HepG2 (cell line): ENCODE measurements at regions not wholly inside any gene's neighbourhood (a gene's known extent, or its start where the extent isn't known, plus 50 kb on each side); places are given as distances from the start of the nearest gene placed in this dataset.

Source experiments
- ATAC-seq: fragments of 200-7000 bp; cut with Tn5 transposase; 3 replicates; pipeline ENCODE4 v1.9.1; 2020; ENCODE audit warnings: mild to moderate bottlenecking, moderate library complexity
- BruUV-seq: library from RNA; stranded (reverse); fragments of 400-500 nt; replicated peaks from 2 replicates; lab custom pipeline; 2021; lab: Mats Ljungman, UMichigan
- CTCF ChIA-PET: fragments of 300-600 bp; formaldehyde crosslinking; extraction: SDS; loops from one replicate; lab custom pipeline; 2021; ENCODE audit warnings: low total read pairs, inconsistent platforms, low intra/inter-chr PET ratio; lab: Yijun Ruan, JAX
- POLR2A ChIA-PET: fragments of 350-600 bp; sonication (Branson Sonifier 250); formaldehyde crosslinking; loops from one replicate; lab custom pipeline; 2020; ENCODE audit warnings: antibody characterized with exemption, inconsistent platforms; lab: Yijun Ruan, JAX
- DNase-seq: peaks from one replicate; pipeline ENCODE4 v3.0.0-alpha.2; 2015; ENCODE audit warnings: low spot score
- FAIRE-seq: peaks from 3 replicates; lab custom pipeline; 2011; peaks lifted over from hg19 to GRCh38; lab: Jason Lieb, UNC
- H2AFZ ChIP-seq: one replicate; pipeline ENCODE4 v1.6.1; 2011; ENCODE audit warnings: low read length, inconsistent platforms
- H3K27ac ChIP-seq: fragments of 300-600 bp; 3 replicates; pipeline ENCODE4 v1.8.0; 2011; ENCODE audit warnings: mixed run types, mild to moderate bottlenecking, mixed read lengths, low read length, inconsistent platforms; ENCODE audit not compliant: insufficient read depth; ENCODE audit errors: extremely low read length
- H3K27me3 ChIP-seq, 2 experiments: fragments of 200-600 bp in 1 of 2; 2 replicates in 1 of 2; 3 replicates in 1 of 2; pipeline versions ENCODE4 v1.6.0 to v1.8.0; 2011; ENCODE audit warnings: low read length in 2 of 2, mild to moderate bottlenecking in 2 of 2, moderate library complexity in 2 of 2, inconsistent platforms in 1 of 2; ENCODE audit not compliant: insufficient read depth in 2 of 2, control insufficient read depth in 1 of 2
- H3K36me3 ChIP-seq, 2 experiments: fragments of 200-600 bp in 1 of 2; replicated peaks in 1 of 2; 2 replicates in 1 of 2; 3 replicates in 1 of 2; pipeline versions ENCODE4 v1.5.1 to v1.8.0; 2011; ENCODE audit warnings: low read length in 2 of 2, inconsistent platforms in 1 of 2; ENCODE audit not compliant: insufficient read depth in 2 of 2, control insufficient read depth in 1 of 2
- H3K4me1 ChIP-seq: 2 replicates; pipeline ENCODE4 v1.5.1; 2012; ENCODE audit warnings: low read length, inconsistent platforms; ENCODE audit not compliant: insufficient read depth
- H3K4me2 ChIP-seq: 2 replicates; pipeline ENCODE4 v1.6.0; 2011; ENCODE audit warnings: low read depth, low read length, inconsistent platforms
- H3K4me3 ChIP-seq, 3 experiments: fragments of 200-600 bp in 1 of 3; sonication (generic), shearing (Covaris generic) in 1 of 3; replicated peaks in 1 of 3; 2 replicates each; pipeline ENCODE4 v1.5.1; 2011 to 2016; ENCODE audit warnings: low read length in 3 of 3, inconsistent platforms in 2 of 3, low read depth in 2 of 3, mild to moderate bottlenecking in 2 of 3, control low read depth in 1 of 3, mixed read lengths in 1 of 3; ENCODE audit not compliant: insufficient read depth in 1 of 3
- H3K79me2 ChIP-seq: one replicate; pipeline ENCODE4 v1.6.1; 2011; ENCODE audit warnings: low read length, inconsistent platforms; ENCODE audit not compliant: insufficient read depth
- H3K9ac ChIP-seq: 2 replicates; pipeline ENCODE4 v1.6.0; 2011; ENCODE audit warnings: mild to moderate bottlenecking, low read depth, low read length, inconsistent platforms; ENCODE audit not compliant: insufficient read depth
- H3K9me3 ChIP-seq: 2 replicates; pipeline ENCODE4 v1.5.1; 2012; ENCODE audit warnings: mild to moderate bottlenecking, low read length
- H4K20me1 ChIP-seq: 2 replicates; pipeline ENCODE4 v1.6.0; 2011; ENCODE audit warnings: inconsistent platforms, mild to moderate bottlenecking, low read length, moderate library complexity; ENCODE audit not compliant: insufficient read depth
- FOXA1 ChIP-seq, 2 experiments: fragments of 450-650 bp in 1 of 2; sonication (generic) in 1 of 2; formaldehyde crosslinking in 1 of 2; IDR thresholded peaks; 2 replicates each; pipeline versions ENCODE4 v1.4.0 to v1.6.1; 2016 to 2020; ENCODE audit warnings: missing genetic modification reagents in 1 of 2
- GMEB2 ChIP-seq: IDR thresholded peaks from 2 replicates; pipeline ENCODE4 v1.6.1; 2016; ENCODE audit warnings: missing biosample characterization, missing genetic modification reagents, low read depth
- NPAS2 ChIP-seq: sonication (generic); formaldehyde crosslinking; IDR thresholded peaks from 2 replicates; pipeline ENCODE4 v1.8.0; 2022; ENCODE audit warnings: mild to moderate bottlenecking, missing genetic modification reagents, borderline replicate concordance
- SMAD3 ChIP-seq: sonication (generic); formaldehyde crosslinking; IDR thresholded peaks from 2 replicates; pipeline ENCODE4 v1.4.0; 2020; ENCODE audit warnings: missing genetic modification reagents
- TGIF2 ChIP-seq: IDR thresholded peaks from 2 replicates; pipeline ENCODE4 v1.6.1; 2016; ENCODE audit warnings: control low read depth, missing compliant biosample characterization
- THYN1 ChIP-seq: sonication (generic); formaldehyde crosslinking; IDR thresholded peaks from 2 replicates; pipeline ENCODE4 v1.8.1; 2023; ENCODE audit warnings: low read depth, mild to moderate bottlenecking, moderate library complexity, missing genetic modification reagents, borderline replicate concordance
- WGBS: methylation state at CpG from one replicate; pipeline ENCODE4 v1.1.6; 2017; ENCODE audit warnings: low lambda C conversion rate; 5-methylcytosine and 5-hydroxymethylcytosine counted together
- in situ Hi-C: cut with HindIII; loops from 2 replicates; pipeline ENCODE4 v1.10.0; 2017; ENCODE audit warnings: low pct_unique_long_range_greater_than_20kb; ENCODE audit not compliant: extremely low pct_ligation_motif_present
- intact Hi-C: fragments of 100-400 bp; cut with micrococcal nuclease; formaldehyde crosslinking; loops from one replicate; pipeline ENCODE4 v1.10.0; 2022; ENCODE audit not compliant: unreplicated experiment

GRCh38 chr17:6313835-6314234 is 121.1 kb downstream of the AIPL1 start:
- in situ Hi-C loops = no loop called here
- WGBS = 33% methylated on average over 12 of the region's 12 CpGs
- BruUV-seq = no TSS peak

GRCh38 chr17:6306820-6307219 is 128.1 kb downstream of the AIPL1 start:
- ATAC-seq = no peak
- H3K9ac ChIP-seq = no peak overlapping the region
- H3K36me3 ChIP-seq = no peaks in the 10 kb centered on the region
- no peak for DNase-seq
- H2AFZ ChIP-seq = no peak overlapping the region
- no peak for TF ChIP-seq FOXA1 (IDR thresholded peaks at IDR 0.05)
- no peak for TF ChIP-seq FOXA1 (CRISPR knock-in tag; IDR thresholded peaks at IDR 0.05)
- no peak for TF ChIP-seq GMEB2 (CRISPR knock-in tag)
- TF ChIP-seq TGIF2 (CRISPR knock-in tag) = no peak
- no peak for TF ChIP-seq THYN1 (CRISPR knock-in tag)
- no peak for TF ChIP-seq SMAD3 (CRISPR knock-in tag)
- ChIA-PET POLR2A (no interaction called here), CTCF (no interaction called here)
- no peak for FAIRE-seq
- intact Hi-C loops (no loop called here), in situ Hi-C loops (no loop called here)
- H3K9me3 ChIP-seq = no peaks in the 10 kb centered on the region
- H3K4me3 ChIP-seq = no peak overlapping the region
- H3K27ac ChIP-seq = no peak overlapping the region
- H3K27me3 ChIP-seq = no peaks in the 10 kb centered on the region
- no peaks in the 10 kb centered on the region for H3K4me1 ChIP-seq
- 0% methylated on average over 4 of the region's 4 CpGs for WGBS
- no TSS peak for BruUV-seq
- no peaks in the 10 kb centered on the region for H4K20me1 ChIP-seq
- H3K4me2 ChIP-seq = no peak overlapping the region
- H3K79me2 ChIP-seq = no peaks in the 10 kb centered on the region

More at GRCh38 chr17:6313835-6314234, 121.1 kb downstream of the AIPL1 start:
- no peak overlapping the region for H3K4me3 ChIP-seq
- H2AFZ ChIP-seq = no peak overlapping the region
- no peak for DNase-seq
- no peaks in the 10 kb centered on the region for H3K79me2 ChIP-seq
- no peak for TF ChIP-seq NPAS2 (CRISPR knock-in tag)
- no peak for ATAC-seq
- CTCF ChIA-PET = no interaction called here
- no peaks in the 10 kb centered on the region; a peak in 1 of 5 replicates for H3K27me3 ChIP-seq
- no peak overlapping the region for H3K27ac ChIP-seq
- no peaks in the 10 kb centered on the region for H3K9me3 ChIP-seq
- no peak overlapping the region for H3K9ac ChIP-seq
- no peaks in the 10 kb centered on the region for H4K20me1 ChIP-seq
- no peaks in the 10 kb centered on the region for H3K36me3 ChIP-seq
- POLR2A ChIA-PET = no interaction called here
- intact Hi-C loops = no loop called here
- no peaks in the 10 kb centered on the region for H3K4me1 ChIP-seq
- no peak overlapping the region for H3K4me2 ChIP-seq
- no peak for FAIRE-seq
